ENCODE measurements at regions not wholly inside any gene's neighbourhood (a gene's known extent, or its start where the extent isn't known, plus 50 kb on each side); places are given as distances from the start of the nearest gene placed in this dataset.

GRCh38 chr1:83499998-83500397, 498.9 kb downstream of the TTLL7 start (continued):
- TF ChIP-seq STAT1 (conservative IDR thresholded peaks at IDR 0.05) (no peak), ZNF592 (IDR thresholded peaks at IDR 0.05) (no peak), STAT3 (IDR thresholded peaks at IDR 0.05; ENCODE audit: low read depth, low read length) (no peak), YBX1 (IDR thresholded peaks at IDR 0.05) (no peak), RBBP5 (conservative IDR thresholded peaks at IDR 0.05) (no peak), RELA (IDR thresholded peaks at IDR 0.05; ENCODE audit: borderline replicate concordance, partially characterized antibody) (no peak), CHD4 (IDR thresholded peaks at IDR 0.05) (no peak), RAD21 (IDR thresholded peaks at IDR 0.05; ENCODE audit: insufficient read depth, low read depth, low read length) (no peak), GABPA (IDR thresholded peaks at IDR 0.05; ENCODE audit: low read depth) (no peak), IRF4 (IDR thresholded peaks at IDR 0.05; ENCODE audit: low read depth, low read length) (peak; percentile 57; the same call in 1 of the 2 replicates), ZBED1 (IDR thresholded peaks at IDR 0.05; ENCODE audit: borderline replicate concordance) (no peak), BCL3 (IDR thresholded peaks at IDR 0.05; ENCODE audit: borderline replicate concordance, insufficient read depth, low read depth, low read length, poor library complexity, severe bottlenecking) (no peak), CHD1 (IDR thresholded peaks at IDR 0.05; ENCODE audit: low read depth, low read length) (no peak), FOXM1 (IDR thresholded peaks at IDR 0.05; ENCODE audit: low read depth, low read length) (peak; percentile 71), BMI1 (IDR thresholded peaks at IDR 0.05; ENCODE audit: borderline replicate concordance) (peak; percentile 42; the same call in 1 of the 2 replicates), ZNF217 (IDR thresholded peaks at IDR 0.05) (no peak), RCOR1 (conservative IDR thresholded peaks at IDR 0.05; ENCODE audit: low read depth, low read length) (no peak), SMARCA5 (IDR thresholded peaks at IDR 0.05) (no peak), POU2F2 (IDR thresholded peaks at IDR 0.05; ENCODE audit: borderline replicate concordance, low read depth, low read length) (0 out of 3 replicates have a peak, but pooled peaks have one; percentile 17), RFX5 (IDR thresholded peaks at IDR 0.05; ENCODE audit: low read depth, low read length) (no peak), BCL11A (IDR thresholded peaks at IDR 0.05; ENCODE audit: low read depth, low read length) (peak; percentile 57), RAD51 (IDR thresholded peaks at IDR 0.05) (no peak), MEF2A (IDR thresholded peaks at IDR 0.05; ENCODE audit: insufficient read depth, low read depth, low read length) (no peak)
- TF ChIP-seq, protein P1, sequence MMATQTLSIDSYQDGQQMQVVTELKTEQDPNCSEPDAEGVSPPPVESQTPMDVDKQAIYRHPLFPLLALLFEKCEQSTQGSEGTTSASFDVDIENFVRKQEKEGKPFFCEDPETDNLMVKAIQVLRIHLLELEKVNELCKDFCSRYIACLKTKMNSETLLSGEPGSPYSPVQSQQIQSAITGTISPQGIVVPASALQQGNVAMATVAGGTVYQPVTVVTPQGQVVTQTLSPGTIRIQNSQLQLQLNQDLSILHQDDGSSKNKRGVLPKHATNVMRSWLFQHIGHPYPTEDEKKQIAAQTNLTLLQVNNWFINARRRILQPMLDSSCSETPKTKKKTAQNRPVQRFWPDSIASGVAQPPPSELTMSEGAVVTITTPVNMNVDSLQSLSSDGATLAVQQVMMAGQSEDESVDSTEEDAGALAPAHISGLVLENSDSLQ (IDR thresholded peaks at IDR 0.05), result no peak
- TF ChIP-seq, protein P2, sequence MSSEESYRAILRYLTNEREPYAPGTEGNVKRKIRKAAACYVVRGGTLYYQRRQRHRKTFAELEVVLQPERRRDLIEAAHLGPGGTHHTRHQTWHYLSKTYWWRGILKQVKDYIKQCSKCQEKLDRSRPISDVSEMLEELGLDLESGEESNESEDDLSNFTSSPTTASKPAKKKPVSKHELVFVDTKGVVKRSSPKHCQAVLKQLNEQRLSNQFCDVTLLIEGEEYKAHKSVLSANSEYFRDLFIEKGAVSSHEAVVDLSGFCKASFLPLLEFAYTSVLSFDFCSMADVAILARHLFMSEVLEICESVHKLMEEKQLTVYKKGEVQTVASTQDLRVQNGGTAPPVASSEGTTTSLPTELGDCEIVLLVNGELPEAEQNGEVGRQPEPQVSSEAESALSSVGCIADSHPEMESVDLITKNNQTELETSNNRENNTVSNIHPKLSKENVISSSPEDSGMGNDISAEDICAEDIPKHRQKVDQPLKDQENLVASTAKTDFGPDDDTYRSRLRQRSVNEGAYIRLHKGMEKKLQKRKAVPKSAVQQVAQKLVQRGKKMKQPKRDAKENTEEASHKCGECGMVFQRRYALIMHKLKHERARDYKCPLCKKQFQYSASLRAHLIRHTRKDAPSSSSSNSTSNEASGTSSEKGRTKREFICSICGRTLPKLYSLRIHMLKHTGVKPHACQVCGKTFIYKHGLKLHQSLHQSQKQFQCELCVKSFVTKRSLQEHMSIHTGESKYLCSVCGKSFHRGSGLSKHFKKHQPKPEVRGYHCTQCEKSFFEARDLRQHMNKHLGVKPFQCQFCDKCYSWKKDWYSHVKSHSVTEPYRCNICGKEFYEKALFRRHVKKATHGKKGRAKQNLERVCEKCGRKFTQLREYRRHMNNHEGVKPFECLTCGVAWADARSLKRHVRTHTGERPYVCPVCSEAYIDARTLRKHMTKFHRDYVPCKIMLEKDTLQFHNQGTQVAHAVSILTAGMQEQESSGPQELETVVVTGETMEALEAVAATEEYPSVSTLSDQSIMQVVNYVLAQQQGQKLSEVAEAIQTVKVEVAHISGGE (CRISPR knock-in tag; IDR thresholded peaks at IDR 0.05), result no peak
